HG02884 (cell line): ENCODE measurements at regions not wholly inside any gene's neighbourhood (a gene's known extent, or its start where the extent isn't known, plus 50 kb on each side); places are given as distances from the start of the nearest gene placed in this dataset.
"Not testable (repeated sequence)": the region's sequence is repeated elsewhere in the genome, so short reads cannot be mapped to it uniquely, and the experiment has no call there.

Source experiments
- ATAC-seq: cut with Tn5 transposase; IDR thresholded peaks from one replicate; pipeline ENCODE4 v1.9.1; 2021; ENCODE audit warnings: mild to moderate bottlenecking, moderate library complexity; ENCODE audit not compliant: unreplicated experiment

GRCh38 chr14:22118899-22119477, 445.4 kb upstream of the OR4E1 start:
- no peak for ATAC-seq

GRCh38 chr14:22113401-22113800, 439.8 kb upstream of the OR4E1 start:
- no peak for ATAC-seq

- ATAC-seq = no peak
Measured at GRCh38 chr14:22112004-22112403, 438.4 kb upstream of the OR4E1 start.

- ATAC-seq = no peak
Measured at GRCh38 chr14:22107753-22108152, 434.1 kb upstream of the OR4E1 start.

GRCh38 chr14:22106700-22107697, 433.4 kb upstream of the OR4E1 start:
- ATAC-seq = no peak

GRCh38 chr14:22105624-22106006, 432.0 kb upstream of the OR4E1 start:
- ATAC-seq = no peak

GRCh38 chr14:22105006-22105623, 431.5 kb upstream of the OR4E1 start:
- ATAC-seq = no peak

- ATAC-seq = not testable (repeated sequence)
Measured at GRCh38 chr14:22100764-22101120, 427.1 kb upstream of the OR4E1 start.

GRCh38 chr14:22099942-22100763, 426.5 kb upstream of the OR4E1 start:
- ATAC-seq = peak; percentile 67

GRCh38 chr14:22098435-22098834, 424.8 kb upstream of the OR4E1 start:
- no peak for ATAC-seq

GRCh38 chr14:22097586-22098292, 424.1 kb upstream of the OR4E1 start:
- ATAC-seq = no peak

GRCh38 chr14:22097072-22097471, 423.5 kb upstream of the OR4E1 start:
- no peak for ATAC-seq

- ATAC-seq = no peak
Measured at GRCh38 chr14:22096514-22096895, 422.9 kb upstream of the OR4E1 start.

- no peak for ATAC-seq
Measured at GRCh38 chr14:22095860-22096513, 422.4 kb upstream of the OR4E1 start.

GRCh38 chr14:22089940-22090339, 416.3 kb upstream of the OR4E1 start:
- no peak for ATAC-seq

- no peak for ATAC-seq
Measured at GRCh38 chr14:22088614-22089342, 415.2 kb upstream of the OR4E1 start.

GRCh38 chr14:22086131-22086530, 412.5 kb upstream of the OR4E1 start:
- ATAC-seq = no peak

GRCh38 chr14:22084393-22085281, 411.0 kb upstream of the OR4E1 start:
- ATAC-seq = no peak
